GM12878 (cell line): ENCODE measurements at regions not wholly inside any gene's neighbourhood (a gene's known extent, or its start where the extent isn't known, plus 50 kb on each side); places are given as distances from the start of the nearest gene placed in this dataset.

ENCODE experiments used
- ATAC-seq: fragments of 200-7000 bp; cut with Tn5 transposase; 3 replicates; pipeline ENCODE4 v1.9.1; 2020; ENCODE audit warnings: mild to moderate bottlenecking, moderate library complexity
- BruUV-seq: library from RNA; stranded (reverse); fragments of 400-500 nt; replicated peaks from 2 replicates; lab custom pipeline; 2021; lab: Mats Ljungman, UMichigan
- CTCF ChIA-PET: fragments of 300-600 bp; sonication (Branson Sonifier 250); formaldehyde crosslinking; extraction: SDS; loops from one replicate; lab custom pipeline; 2021; ENCODE audit warnings: inconsistent platforms; lab: Yijun Ruan, JAX
- POLR2A ChIA-PET: fragments of 350-600 bp; formaldehyde crosslinking; extraction: SDS; loops from one replicate; lab custom pipeline; 2021; ENCODE audit warnings: inconsistent platforms; lab: Charles Lee
- RAD21 ChIA-PET: fragments of 300-600 bp; sonication (Branson Sonifier 250); formaldehyde crosslinking; loops from one replicate; lab custom pipeline; 2023; ENCODE audit warnings: antibody characterized with exemption; ENCODE audit not compliant: unreplicated experiment; lab: Charles Lee
- SMC1A ChIA-PET: fragments of 300-600 bp; sonication (Branson Sonifier 250); formaldehyde crosslinking; loops from one replicate; lab custom pipeline; 2023; ENCODE audit not compliant: unreplicated experiment, uncharacterized antibody; lab: Charles Lee
- DNase-seq: peaks from one replicate; pipeline ENCODE4 v3.0.0-alpha.2; 2011; ENCODE audit warnings: low read depth, low spot score
- FAIRE-seq: peaks from 3 replicates; lab custom pipeline; 2011; peaks lifted over from hg19 to GRCh38; lab: Jason Lieb, UNC
- H2AFZ ChIP-seq: 2 replicates; pipeline ENCODE4 v1.6.0; 2011; ENCODE audit warnings: low read depth, low read length, control low read depth; ENCODE audit not compliant: control insufficient read depth
- H3K27ac ChIP-seq: 2 replicates; pipeline ENCODE4 v1.5.1; 2011; ENCODE audit warnings: control low read depth; ENCODE audit not compliant: control insufficient read depth, insufficient read depth
- H3K27me3 ChIP-seq, 2 experiments: replicated peaks in 1 of 2; 2 replicates each; pipeline versions ENCODE4 v1.6.0 to v1.6.1; 2011; ENCODE audit warnings: low read length in 1 of 2; ENCODE audit not compliant: control insufficient read depth in 2 of 2, insufficient read depth in 2 of 2
- H3K36me3 ChIP-seq, 2 experiments: 2 replicates each; pipeline ENCODE4 v1.5.1; 2011; ENCODE audit warnings: low read length in 1 of 2; ENCODE audit not compliant: control insufficient read depth in 2 of 2, insufficient read depth in 2 of 2
- H3K4me1 ChIP-seq: 2 replicates; pipeline ENCODE4 v1.6.1; 2011; ENCODE audit warnings: mild to moderate bottlenecking, low read length, moderate library complexity, mixed read lengths; ENCODE audit not compliant: control insufficient read depth, insufficient read depth
- H3K4me2 ChIP-seq: 2 replicates; pipeline ENCODE4 v1.6.0; 2011; ENCODE audit warnings: control low read depth; ENCODE audit not compliant: control insufficient read depth, insufficient read depth
- H3K4me3 ChIP-seq: fragments of 200-600 bp; sonication (generic); 2 replicates; pipeline ENCODE4 v1.5.1; 2016
- H3K79me2 ChIP-seq: 2 replicates; pipeline ENCODE4 v1.6.0; 2011; ENCODE audit warnings: low read length; ENCODE audit not compliant: control insufficient read depth, insufficient read depth
- H3K9ac ChIP-seq: 2 replicates; pipeline ENCODE4 v1.8.0; 2011; ENCODE audit warnings: low read length, control low read depth, mixed read lengths; ENCODE audit not compliant: control insufficient read depth, insufficient read depth
- H3K9me3 ChIP-seq: replicated peaks from 3 replicates; pipeline ENCODE4 v1.5.1; 2011; ENCODE audit warnings: mild to moderate bottlenecking, low read length; ENCODE audit not compliant: control insufficient read depth, insufficient read depth
- H4K20me1 ChIP-seq: 2 replicates; pipeline ENCODE4 v1.6.0; 2011; ENCODE audit not compliant: control insufficient read depth, insufficient read depth
- BHLHE40 ChIP-seq, 2 experiments: fragments of 450-650 bp in 1 of 2; IDR thresholded peaks; 2 replicates each; pipeline ENCODE4 v1.6.1; 2011 to 2017; ENCODE audit warnings: low read depth in 2 of 2, borderline replicate concordance in 1 of 2, improper control_type of control experiment in 1 of 2, low read length in 1 of 2, mild to moderate bottlenecking in 1 of 2
- CREM ChIP-seq: IDR thresholded peaks from 2 replicates; pipeline ENCODE4 v1.6.1; 2014; ENCODE audit warnings: antibody characterized with exemption, low read depth
- MEF2B ChIP-seq: fragments of 450-650 bp; IDR thresholded peaks from 2 replicates; pipeline ENCODE4 v1.6.1; 2018; ENCODE audit warnings: mild to moderate bottlenecking, moderate library complexity; ENCODE audit not compliant: partially characterized antibody, poor library complexity, severe bottlenecking
- NR2C1 ChIP-seq: fragments of 450-650 bp; IDR thresholded peaks from 2 replicates; pipeline ENCODE4 v1.6.1; 2017; ENCODE audit warnings: antibody characterized with exemption, mild to moderate bottlenecking, moderate library complexity
- RB1 ChIP-seq: fragments of 450-650 bp; formaldehyde crosslinking; IDR thresholded peaks from 2 replicates; pipeline ENCODE4 v1.6.1; 2017; ENCODE audit warnings: mild to moderate bottlenecking, borderline replicate concordance
- SMAD5 ChIP-seq: IDR thresholded peaks from 2 replicates; pipeline ENCODE4 v1.6.1; 2016; ENCODE audit warnings: antibody characterized with exemption, low read depth
- SMC3 ChIP-seq: IDR thresholded peaks from 2 replicates; pipeline ENCODE4 v1.6.1; 2011; ENCODE audit warnings: low read length, improper control_type of control experiment, borderline replicate concordance
- SPI1 ChIP-seq: IDR thresholded peaks from 2 replicates; pipeline ENCODE4 v1.6.1; 2011; ENCODE audit warnings: low read depth, mild to moderate bottlenecking, low read length, moderate library complexity, borderline replicate concordance; ENCODE audit not compliant: insufficient read depth
- SREBF2 ChIP-seq: IDR thresholded peaks from 2 replicates; pipeline ENCODE4 v1.6.1; 2012; ENCODE audit warnings: mild to moderate bottlenecking, low read length
- TARDBP ChIP-seq: IDR thresholded peaks from 2 replicates; pipeline ENCODE4 v1.6.1; 2016; ENCODE audit warnings: borderline replicate concordance
- TCF7 ChIP-seq: IDR thresholded peaks from 2 replicates; pipeline ENCODE4 v1.6.1; 2014; ENCODE audit warnings: antibody characterized with exemption, borderline replicate concordance
- ZNF274 ChIP-seq: IDR thresholded peaks from one replicate; pipeline ENCODE4 v1.8.0; 2011; ENCODE audit not compliant: insufficient read length, insufficient read depth
- WGBS: methylation state at CpG from one replicate; pipeline ENCODE4 v1.1.6; 2016; ENCODE audit warnings: low lambda C conversion rate; ENCODE audit not compliant: insufficient replicate concordance, insufficient coverage; ENCODE audit errors: missing lambda C conversion rate; 5-methylcytosine and 5-hydroxymethylcytosine counted together
- in situ Hi-C: fragments of 300-500 bp; cut with MboI; formaldehyde crosslinking; loops from 9 replicates; pipeline ENCODE4 v1.14.3; 2018; ENCODE audit warnings: mixed read lengths
- intact Hi-C: fragments of 100-400 bp; cut with micrococcal nuclease; formaldehyde crosslinking; loops from one replicate; pipeline ENCODE4 v1.14.2; 2022; ENCODE audit not compliant: unreplicated experiment
- TF ChIP-seq, protein P1 (sequence below): fragments of 450-650 bp; IDR thresholded peaks from 2 replicates; pipeline ENCODE4 v1.6.1; 2014; ENCODE audit warnings: mild to moderate bottlenecking
- TF ChIP-seq, protein P2 (sequence below): fragments of 450-650 bp; formaldehyde crosslinking; IDR thresholded peaks from 2 replicates; pipeline ENCODE4 v1.4.0; 2022; ENCODE audit warnings: mild to moderate bottlenecking, moderate library complexity

DNA sequence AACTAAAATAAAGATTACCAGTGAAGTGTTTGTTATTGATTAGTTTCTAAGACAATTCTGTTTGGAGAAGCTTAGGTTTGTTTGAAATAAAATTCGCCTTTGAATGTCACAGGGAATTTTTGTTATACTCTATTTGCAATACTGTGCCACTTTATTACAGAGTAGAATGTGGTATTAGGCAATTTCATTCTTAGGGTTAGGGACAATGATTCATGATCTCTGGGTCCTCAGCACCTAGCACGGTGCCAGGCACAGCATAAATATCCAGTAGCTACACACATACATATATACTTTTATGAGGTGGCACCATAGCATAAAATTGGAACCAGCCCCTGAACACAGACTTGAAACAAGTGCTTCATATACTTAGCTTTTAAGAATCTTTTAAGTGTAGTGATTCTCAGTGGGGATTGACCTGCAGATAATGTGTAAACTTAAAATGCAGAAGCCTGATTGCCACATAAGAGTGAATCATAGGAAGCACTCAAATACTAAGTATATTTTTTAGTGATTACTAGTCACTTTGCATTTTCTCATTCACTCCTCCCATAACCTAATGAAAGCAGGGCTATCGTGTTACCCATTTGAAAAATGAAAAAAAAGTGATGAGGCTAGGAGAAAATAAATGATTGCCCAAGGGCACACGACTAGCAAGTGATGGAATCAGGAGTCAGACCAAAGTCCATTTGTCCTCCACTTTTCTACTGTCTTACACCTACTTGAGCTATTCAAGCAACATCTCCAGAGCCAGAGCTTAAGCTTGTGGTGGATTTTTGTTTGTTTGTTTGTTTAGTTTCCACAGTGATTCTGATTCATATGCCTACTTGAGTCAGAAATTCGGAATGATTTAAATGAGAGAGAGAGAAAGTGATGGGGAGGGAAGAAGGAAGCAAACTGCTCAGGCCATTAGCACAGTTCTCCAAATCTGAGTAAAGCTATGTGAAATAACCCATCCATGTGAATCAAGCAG lies 366.0 kb upstream of the FGF13 start:
- ATAC-seq (no peak), DNase-seq (no peak), FAIRE-seq (no peak)
- intact Hi-C loops: no loop called here
- SMC1A ChIA-PET: no interaction called here
- H3K79me2 ChIP-seq: no peaks in the 10 kb centered on the region
- H3K27ac ChIP-seq: no peak overlapping the region
- H3K36me3 ChIP-seq: no peaks in the 10 kb centered on the region
- no peaks in the 10 kb centered on the region for H3K27me3 ChIP-seq
- BruUV-seq: no TSS peak
- H3K9me3 ChIP-seq: no peaks in the 10 kb centered on the region
- H3K4me3 ChIP-seq: no peak overlapping the region
- RAD21 ChIA-PET: no interaction called here
- in situ Hi-C loops: no loop called here
- WGBS: 3% methylated on average over 5 of the region's 5 CpGs
- no peaks in the 10 kb centered on the region for H4K20me1 ChIP-seq
- POLR2A ChIA-PET: no interaction called here
- no peak overlapping the region for H3K9ac ChIP-seq
- no peak overlapping the region for H3K4me2 ChIP-seq
- TF ChIP-seq RB1 (no peak), TARDBP (no peak), SPI1 (no peak), BHLHE40 (IDR thresholded peaks at IDR 0.05; ENCODE audit: borderline replicate concordance in 1 of 2, low read depth in 2 of 2, low read length in 1 of 2) (no peak), CREM (no peak), SREBF2 (no peak), ZNF274 (no peak), SMC3 (no peak), MEF2B (no peak), SMAD5 (no peak), TCF7 (no peak), NR2C1 (no peak)
- TF ChIP-seq, protein P1, sequence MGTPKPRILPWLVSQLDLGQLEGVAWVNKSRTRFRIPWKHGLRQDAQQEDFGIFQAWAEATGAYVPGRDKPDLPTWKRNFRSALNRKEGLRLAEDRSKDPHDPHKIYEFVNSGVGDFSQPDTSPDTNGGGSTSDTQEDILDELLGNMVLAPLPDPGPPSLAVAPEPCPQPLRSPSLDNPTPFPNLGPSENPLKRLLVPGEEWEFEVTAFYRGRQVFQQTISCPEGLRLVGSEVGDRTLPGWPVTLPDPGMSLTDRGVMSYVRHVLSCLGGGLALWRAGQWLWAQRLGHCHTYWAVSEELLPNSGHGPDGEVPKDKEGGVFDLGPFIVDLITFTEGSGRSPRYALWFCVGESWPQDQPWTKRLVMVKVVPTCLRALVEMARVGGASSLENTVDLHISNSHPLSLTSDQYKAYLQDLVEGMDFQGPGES: no peak
- TF ChIP-seq, protein P2, sequence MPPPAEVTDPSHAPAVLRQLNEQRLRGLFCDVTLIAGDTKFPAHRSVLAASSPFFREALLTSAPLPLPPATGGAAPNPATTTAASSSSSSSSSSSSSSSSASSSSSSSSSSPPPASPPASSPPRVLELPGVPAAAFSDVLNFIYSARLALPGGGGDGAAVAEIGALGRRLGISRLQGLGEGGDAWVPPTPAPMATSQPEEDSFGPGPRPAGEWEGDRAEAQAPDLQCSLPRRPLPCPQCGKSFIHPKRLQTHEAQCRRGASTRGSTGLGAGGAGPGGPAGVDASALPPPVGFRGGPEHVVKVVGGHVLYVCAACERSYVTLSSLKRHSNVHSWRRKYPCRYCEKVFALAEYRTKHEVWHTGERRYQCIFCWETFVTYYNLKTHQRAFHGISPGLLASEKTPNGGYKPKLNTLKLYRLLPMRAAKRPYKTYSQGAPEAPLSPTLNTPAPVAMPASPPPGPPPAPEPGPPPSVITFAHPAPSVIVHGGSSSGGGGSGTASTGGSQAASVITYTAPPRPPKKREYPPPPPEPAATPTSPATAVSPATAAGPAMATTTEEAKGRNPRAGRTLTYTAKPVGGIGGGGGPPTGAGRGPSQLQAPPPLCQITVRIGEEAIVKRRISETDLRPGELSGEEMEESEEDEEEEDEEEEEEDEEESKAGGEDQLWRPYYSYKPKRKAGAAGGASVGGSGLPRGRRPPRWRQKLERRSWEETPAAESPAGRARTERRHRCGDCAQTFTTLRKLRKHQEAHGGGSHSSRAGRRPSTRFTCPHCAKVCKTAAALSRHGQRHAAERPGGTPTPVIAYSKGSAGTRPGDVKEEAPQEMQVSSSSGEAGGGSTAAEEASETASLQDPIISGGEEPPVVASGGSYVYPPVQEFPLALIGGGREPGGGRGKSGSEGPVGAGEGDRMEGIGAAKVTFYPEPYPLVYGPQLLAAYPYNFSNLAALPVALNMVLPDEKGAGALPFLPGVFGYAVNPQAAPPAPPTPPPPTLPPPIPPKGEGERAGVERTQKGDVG: no peak
- no peaks in the 10 kb centered on the region for H3K4me1 ChIP-seq
- CTCF ChIA-PET: no interaction called here
- H2AFZ ChIP-seq: no peak overlapping the region
